Fibroblast of skin of abdomen (primary cell): ENCODE measurements at regions not wholly inside any gene's neighbourhood (a gene's known extent, or its start where the extent isn't known, plus 50 kb on each side); places are given as distances from the start of the nearest gene placed in this dataset.

ENCODE experiments used
- DNase-seq: peaks from one replicate; pipeline ENCODE4 v3.0.0-alpha.2; 2013

DNA sequence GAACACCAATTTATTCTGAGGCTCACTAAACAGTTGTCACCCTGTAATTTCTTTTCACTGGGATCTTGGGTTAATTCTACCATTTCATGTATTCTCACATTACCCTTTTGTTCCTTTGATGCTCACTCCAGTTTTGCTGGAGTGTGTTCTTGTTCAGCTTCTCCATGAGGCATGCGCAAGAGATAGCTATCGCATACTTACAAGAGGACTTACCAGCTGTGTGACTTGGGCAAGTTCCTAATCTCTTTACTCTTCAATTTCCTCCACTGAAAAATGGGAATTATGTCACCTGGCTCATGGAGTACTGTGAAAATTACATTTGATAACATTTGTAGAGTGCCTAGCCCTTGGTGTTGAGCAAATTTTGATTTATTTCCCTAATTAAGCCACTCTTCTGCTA, 56.5 kb upstream of the JDP2 start:
- no peak for DNase-seq

- no peak for DNase-seq
These were observed 55.6 kb upstream of the JDP2 start for GRCh38 chr14:75372260-75372659.

GRCh38 chr14:75373133-75373532, 54.7 kb upstream of the JDP2 start:
- DNase-seq, result no peak

GRCh38 chr14:75373616-75374015, 54.2 kb upstream of the JDP2 start:
- no peak for DNase-seq

GRCh38 chr14:75374911-75375310, 52.9 kb upstream of the JDP2 start:
- no peak for DNase-seq

- no peak for DNase-seq
These were observed 51.8 kb upstream of the JDP2 start for GRCh38 chr14:75375983-75376382.
